Amniotic stem cell (primary cell): ENCODE measurements at regions not wholly inside any gene's neighbourhood (a gene's known extent, or its start where the extent isn't known, plus 50 kb on each side); places are given as distances from the start of the nearest gene placed in this dataset.

Experiments
- DNase-seq: peaks from one replicate; lab custom pipeline; 2025; lab: John Stamatoyannopoulos, UW

GRCh38 chr12:124369055-124369826 lies 74.3 kb downstream of the RFLNA start:
- no peak for DNase-seq

GRCh38 chr12:124368421-124369032 lies 73.6 kb downstream of the RFLNA start:
- DNase-seq = no peak

GRCh38 chr12:124365726-124366430 lies 71.0 kb downstream of the RFLNA start:
- no peak for DNase-seq
